PC-9 (cell line): ENCODE measurements at regions not wholly inside any gene's neighbourhood (a gene's known extent, or its start where the extent isn't known, plus 50 kb on each side); places are given as distances from the start of the nearest gene placed in this dataset.

Source experiments
- BruUV-seq: library from RNA; stranded (reverse); fragments of 400-500 nt; replicated peaks from 2 replicates; lab custom pipeline; 2021; lab: Mats Ljungman, UMichigan
- CTCF ChIA-PET: fragments of 300-600 bp; sonication (Branson Sonifier 250); formaldehyde crosslinking; loops from one replicate; lab custom pipeline; 2022; ENCODE audit warnings: antibody characterized with exemption; lab: Charles Lee
- POLR2A ChIA-PET: fragments of 300-600 bp; sonication (Branson Sonifier 250); formaldehyde crosslinking; loops from one replicate; lab custom pipeline; 2022; ENCODE audit warnings: antibody characterized with exemption; ENCODE audit not compliant: unreplicated experiment; lab: Charles Lee
- DNase-seq, 2 experiments: peaks; one replicate each; pipeline versions ENCODE4 v3.0.0 to v3.0.0-alpha.2; 2015 to 2022; ENCODE audit warnings: mixed read lengths in 1 of 2
- H2AFZ ChIP-seq: fragments of 200-600 bp; sonication (generic); 2 replicates; pipeline ENCODE4 v1.8.1; 2017; ENCODE audit warnings: antibody characterized with exemption
- H3F3A ChIP-seq: fragments of 200-600 bp; sonication (generic); 2 replicates; pipeline ENCODE4 v1.8.1; 2017; ENCODE audit warnings: antibody characterized with exemption, mild to moderate bottlenecking, low read depth; ENCODE audit not compliant: insufficient read depth
- H3K27ac ChIP-seq: fragments of 200-600 bp; sonication (generic); 2 replicates; pipeline ENCODE4 v1.6.1; 2016; ENCODE audit warnings: mixed run types
- H3K27me3 ChIP-seq: fragments of 200-600 bp; sonication (generic); 2 replicates; pipeline ENCODE4 v1.6.1; 2016; ENCODE audit warnings: low read depth, mixed run types; ENCODE audit not compliant: insufficient read depth
- H3K36me3 ChIP-seq: fragments of 200-600 bp; sonication (generic); 2 replicates; pipeline ENCODE4 v1.6.1; 2016; ENCODE audit warnings: low read depth, mixed run types
- H3K4me1 ChIP-seq: fragments of 200-600 bp; sonication (generic); replicated peaks from 2 replicates; pipeline ENCODE4 v1.6.1; 2016; ENCODE audit warnings: mixed run types; ENCODE audit not compliant: insufficient read depth
- H3K4me2 ChIP-seq: fragments of 200-600 bp; sonication (generic); 2 replicates; pipeline ENCODE4 v1.6.1; 2017; ENCODE audit warnings: mixed run types
- H3K4me3 ChIP-seq: fragments of 200-600 bp; sonication (generic); 2 replicates; pipeline ENCODE4 v1.6.1; 2016; ENCODE audit warnings: mixed run types
- H3K79me2 ChIP-seq: fragments of 200-600 bp; sonication (generic); 2 replicates; pipeline ENCODE4 v1.6.1; 2017; ENCODE audit warnings: low read depth, mixed run types
- H3K9me2 ChIP-seq: fragments of 200-600 bp; sonication (generic); 2 replicates; pipeline ENCODE4 v1.8.1; 2017; ENCODE audit warnings: mild to moderate bottlenecking; ENCODE audit not compliant: insufficient read depth
- H3K9me3 ChIP-seq: fragments of 200-600 bp; sonication (generic); 2 replicates; pipeline ENCODE4 v1.8.1; 2016; ENCODE audit warnings: low read depth; ENCODE audit not compliant: insufficient read depth
- H4K20me1 ChIP-seq: fragments of 200-600 bp; sonication (generic); 2 replicates; pipeline ENCODE4 v1.8.1; 2017; ENCODE audit not compliant: insufficient read depth
- EZH2 ChIP-seq: fragments of 200-600 bp; sonication (generic); IDR thresholded peaks from 2 replicates; pipeline ENCODE4 v1.8.0; 2017; ENCODE audit warnings: antibody characterized with exemption, low read depth
- intact Hi-C: fragments of 100-400 bp; cut with micrococcal nuclease; formaldehyde crosslinking; loops from one replicate; pipeline ENCODE4 v1.10.0; 2022; ENCODE audit not compliant: unreplicated experiment
- TF ChIP-seq, protein P1 (sequence below): fragments of 200-600 bp; sonication (generic); conservative IDR thresholded peaks from 2 replicates; pipeline ENCODE4 v1.6.1; 2017; ENCODE audit warnings: mixed run types, antibody characterized with exemption, mild to moderate bottlenecking, moderate library complexity

DNA sequence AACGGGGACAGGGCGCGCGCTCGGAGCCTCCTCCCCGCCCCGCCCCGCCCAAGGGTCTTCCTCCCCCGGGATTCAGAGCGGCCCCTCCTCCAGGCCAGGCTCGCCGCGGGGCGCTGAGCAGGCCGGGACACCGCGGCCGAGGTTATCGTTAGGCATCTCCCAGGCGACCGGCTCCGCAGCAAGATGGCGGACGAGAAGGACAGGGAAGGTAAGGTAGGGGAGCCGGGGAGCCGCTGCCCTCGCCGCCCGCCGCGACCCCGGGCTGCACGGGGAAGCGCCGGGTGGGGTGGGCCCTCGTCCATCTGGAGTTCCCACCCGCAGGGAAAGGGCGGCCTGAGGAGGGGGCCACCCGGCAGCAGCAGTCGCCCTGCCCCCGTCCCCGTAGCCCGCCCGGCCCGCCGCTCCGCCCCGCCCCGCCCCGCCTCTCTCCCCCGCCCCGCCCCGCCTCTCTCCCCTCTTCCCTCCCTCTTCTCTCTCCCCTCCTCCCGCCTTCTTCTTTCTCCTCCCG lies 105.9 kb upstream of the HNRNPU start:
- intact Hi-C loops, result loop anchor here (1.0 kb wide), 2 partner anchors 135 to 317 kb away; partner anchors contain the start of genes COX20 and DESI2
- Histone ChIP-seq H3K27ac (peak overlapping the region; percentile 97), H4K20me1 (no peaks in the 10 kb centered on the region), H3F3A (peaks cover 31% of the 10 kb centered on the region), H3K36me3 (no peaks in the 10 kb centered on the region), H3K27me3 (no peaks in the 10 kb centered on the region), H3K79me2 (peaks cover 22% of the 10 kb centered on the region), H3K9me3 (no peaks in the 10 kb centered on the region), H3K4me1 (peaks cover 25% of the 10 kb centered on the region), H3K4me2 (peak overlapping the region; percentile 88), H2AFZ (peak overlapping the region; percentile 76), H3K4me3 (peak overlapping the region; percentile 65), H3K9me2 (no peaks in the 10 kb centered on the region)
- DNase-seq, result peak; percentile 53 to 81
- TF ChIP-seq EZH2, result no peak
- CTCF ChIA-PET, result interaction anchor here (0.7 kb wide), 1 partner anchor 1705 kb away, joined by 4 read pairs; no protein-coding TSS in a partner anchor
- POLR2A ChIA-PET, result interaction anchor here (0.6 kb wide), 2 partner anchors 122 to 370 kb away, joined by 7 to 8 read pairs; no protein-coding TSS in a partner anchor
- BruUV-seq, result no TSS peak

DNA sequence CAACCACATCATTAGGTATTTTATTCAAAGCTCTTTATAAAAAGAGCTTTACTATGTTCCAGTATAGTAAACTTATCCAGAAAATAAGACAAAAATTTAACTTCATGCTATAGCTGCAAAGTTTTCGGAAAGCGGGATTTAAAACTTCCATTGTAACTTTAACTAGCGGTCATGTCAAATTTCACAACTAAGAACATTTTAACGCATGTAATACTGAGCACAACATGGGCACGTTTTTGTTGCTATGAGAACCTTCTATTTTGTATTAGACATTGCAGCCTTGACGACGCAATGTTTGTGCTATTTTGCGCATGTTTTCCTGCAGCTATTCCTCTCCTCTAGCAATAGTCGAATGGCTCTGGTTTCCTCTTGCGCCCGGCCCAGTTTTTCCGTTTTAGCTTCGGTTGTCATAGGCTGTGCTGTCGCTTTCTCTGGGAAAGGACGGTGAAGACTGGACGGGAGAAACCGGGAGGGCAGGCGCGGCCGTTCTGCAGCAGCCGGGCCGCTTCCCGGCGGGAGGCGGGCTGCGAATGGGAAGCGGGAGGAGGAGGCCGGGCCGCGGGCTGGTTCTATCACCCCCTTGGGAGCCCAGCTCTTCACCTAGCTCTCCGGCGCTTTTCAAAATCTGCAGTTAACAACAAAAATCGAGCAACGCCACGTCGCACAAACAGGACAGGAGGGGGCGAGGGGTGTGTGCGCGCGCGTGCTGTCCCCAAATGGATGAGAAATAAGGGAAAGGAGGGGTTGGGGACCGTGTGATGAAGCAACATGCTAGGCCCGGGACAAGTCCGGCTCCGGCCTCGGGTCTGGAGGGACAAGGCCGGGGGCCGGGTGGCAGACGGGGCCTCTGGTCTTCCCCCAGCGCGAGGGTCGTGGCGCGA lies 105.3 kb upstream of the HNRNPU start:
- POLR2A ChIA-PET, result interaction anchor here (0.6 to 0.7 kb wide), 3 partner anchors 9 to 122 kb away, joined by 3 to 9 read pairs (median 8); no protein-coding TSS in a partner anchor
- TSS peak; percentile 73 for BruUV-seq
- TF ChIP-seq, protein P1, sequence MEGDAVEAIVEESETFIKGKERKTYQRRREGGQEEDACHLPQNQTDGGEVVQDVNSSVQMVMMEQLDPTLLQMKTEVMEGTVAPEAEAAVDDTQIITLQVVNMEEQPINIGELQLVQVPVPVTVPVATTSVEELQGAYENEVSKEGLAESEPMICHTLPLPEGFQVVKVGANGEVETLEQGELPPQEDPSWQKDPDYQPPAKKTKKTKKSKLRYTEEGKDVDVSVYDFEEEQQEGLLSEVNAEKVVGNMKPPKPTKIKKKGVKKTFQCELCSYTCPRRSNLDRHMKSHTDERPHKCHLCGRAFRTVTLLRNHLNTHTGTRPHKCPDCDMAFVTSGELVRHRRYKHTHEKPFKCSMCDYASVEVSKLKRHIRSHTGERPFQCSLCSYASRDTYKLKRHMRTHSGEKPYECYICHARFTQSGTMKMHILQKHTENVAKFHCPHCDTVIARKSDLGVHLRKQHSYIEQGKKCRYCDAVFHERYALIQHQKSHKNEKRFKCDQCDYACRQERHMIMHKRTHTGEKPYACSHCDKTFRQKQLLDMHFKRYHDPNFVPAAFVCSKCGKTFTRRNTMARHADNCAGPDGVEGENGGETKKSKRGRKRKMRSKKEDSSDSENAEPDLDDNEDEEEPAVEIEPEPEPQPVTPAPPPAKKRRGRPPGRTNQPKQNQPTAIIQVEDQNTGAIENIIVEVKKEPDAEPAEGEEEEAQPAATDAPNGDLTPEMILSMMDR, result no peak
- TF ChIP-seq EZH2, result no peak

GRCh38 chr1:244968881-244969280 lies 104.5 kb upstream of the HNRNPU start:
- Histone ChIP-seq H3K27me3 (no peaks in the 10 kb centered on the region), H3K4me1 (peaks cover 36% of the 10 kb centered on the region), H3K79me2 (peaks cover 18% of the 10 kb centered on the region), H3K9me2 (no peaks in the 10 kb centered on the region), H3K36me3 (no peaks in the 10 kb centered on the region), H3K9me3 (no peaks in the 10 kb centered on the region), H3K4me3 (peak overlapping the region; percentile 65), H2AFZ (peak overlapping the region; percentile 76), H3K4me2 (peak overlapping the region; percentile 88), H4K20me1 (no peaks in the 10 kb centered on the region), H3K27ac (peak overlapping the region; percentile 97), H3F3A (peaks cover 45% of the 10 kb centered on the region)
- no peak for DNase-seq
- TF ChIP-seq, protein P1, result no peak
- TF ChIP-seq EZH2, result no peak
- POLR2A ChIA-PET, result interaction anchor here (0.6 kb wide), 1 partner anchor 8 kb away, joined by 9 read pairs; no protein-coding TSS in a partner anchor
- intact Hi-C loops, result no loop called here
- no TSS peak for BruUV-seq
- CTCF ChIA-PET, result no interaction called here

More for the DNA sequence above, 105.3 kb upstream of the HNRNPU start:
- H4K20me1 ChIP-seq, result no peaks in the 10 kb centered on the region
- H3K36me3 ChIP-seq, result no peaks in the 10 kb centered on the region
- intact Hi-C loops, result loop anchor here (1.0 kb wide), 2 partner anchors 134 to 316 kb away; partner anchors contain the start of genes COX20 and DESI2
- H3K9me2 ChIP-seq, result no peaks in the 10 kb centered on the region
- peak; percentile 68 to 78 for DNase-seq
- H3K4me2 ChIP-seq, result peak overlapping the region; percentile 88
- H3K27ac ChIP-seq, result peak overlapping the region; percentile 97
- no peaks in the 10 kb centered on the region for H3K27me3 ChIP-seq
- peaks cover 38% of the 10 kb centered on the region for H3F3A ChIP-seq
- H2AFZ ChIP-seq, result peak overlapping the region; percentile 76
- no peaks in the 10 kb centered on the region for H3K9me3 ChIP-seq
- H3K4me3 ChIP-seq, result peak overlapping the region; percentile 65
- H3K4me1 ChIP-seq, result peaks cover 29% of the 10 kb centered on the region
- CTCF ChIA-PET, result no interaction called here
- H3K79me2 ChIP-seq, result peaks cover 22% of the 10 kb centered on the region
